GM23338 (cell line): ENCODE measurements at regions not wholly inside any gene's neighbourhood (a gene's known extent, or its start where the extent isn't known, plus 50 kb on each side); places are given as distances from the start of the nearest gene placed in this dataset.
A peak's percentile ranks its signal among the peaks of the same experiment; 100 is the strongest.

Source experiments
- ATAC-seq: fragments of 200-7000 bp; cut with Tn5 transposase; 3 replicates; pipeline ENCODE4 v1.9.1; 2020
- DNase-seq: peaks from one replicate; pipeline ENCODE4 v3.0.0-alpha.2; 2015; ENCODE audit warnings: low spot score
- H2AFZ ChIP-seq: fragments of 200-600 bp; sonication (generic); 2 replicates; pipeline ENCODE4 v1.8.0; 2016; ENCODE audit warnings: antibody characterized with exemption, mild to moderate bottlenecking, moderate library complexity
- H3F3A ChIP-seq: fragments of 200-600 bp; sonication (generic); replicated peaks from 2 replicates; pipeline ENCODE4 v1.8.0; 2017; ENCODE audit warnings: antibody characterized with exemption, mixed run types, low read depth
- H3K27ac ChIP-seq: fragments of 200-600 bp; sonication (generic); 2 replicates; pipeline ENCODE4 v1.6.1; 2016; ENCODE audit warnings: low read depth
- H3K27me3 ChIP-seq: fragments of 200-600 bp; sonication (generic); 2 replicates; pipeline ENCODE4 v1.8.0; 2016; ENCODE audit warnings: mild to moderate bottlenecking, mixed run types, moderate library complexity; ENCODE audit not compliant: insufficient read depth
- H3K36me3 ChIP-seq: fragments of 200-600 bp; sonication (generic); 2 replicates; pipeline ENCODE4 v1.8.0; 2016; ENCODE audit warnings: mild to moderate bottlenecking; ENCODE audit not compliant: insufficient read depth
- H3K4me1 ChIP-seq: fragments of 200-600 bp; sonication (generic); 2 replicates; pipeline ENCODE4 v1.8.0; 2016; ENCODE audit warnings: mild to moderate bottlenecking, moderate library complexity; ENCODE audit not compliant: insufficient read depth
- H3K4me2 ChIP-seq: fragments of 200-600 bp; sonication (generic); 2 replicates; pipeline ENCODE4 v1.7.1; 2017; ENCODE audit warnings: mixed run types
- H3K4me3 ChIP-seq: fragments of 200-600 bp; sonication (generic); 2 replicates; pipeline ENCODE4 v1.6.1; 2016; ENCODE audit warnings: mixed run types
- H3K79me2 ChIP-seq: fragments of 200-600 bp; sonication (generic); replicated peaks from 2 replicates; pipeline ENCODE4 v1.8.0; 2017; ENCODE audit warnings: mild to moderate bottlenecking; ENCODE audit not compliant: insufficient read depth
- H3K9me2 ChIP-seq: fragments of 200-600 bp; sonication (generic); 2 replicates; pipeline ENCODE4 v1.8.0; 2017; ENCODE audit not compliant: insufficient read depth
- H4K20me1 ChIP-seq: fragments of 200-600 bp; sonication (generic); replicated peaks from 2 replicates; pipeline ENCODE4 v1.8.0; 2017; ENCODE audit warnings: mild to moderate bottlenecking; ENCODE audit not compliant: insufficient read depth
- H3K27ac Mint-ChIP-seq: 2 replicates; pipeline ENCODE4 v1.8.0; 2020; ENCODE audit warnings: inconsistent platforms, mild to moderate bottlenecking, moderate library complexity, mixed read lengths
- H3K27me3 Mint-ChIP-seq: 3 replicates; pipeline ENCODE4 v1.8.0; 2022; ENCODE audit warnings: low read depth, mild to moderate bottlenecking, moderate library complexity, mixed read lengths, inconsistent platforms; ENCODE audit not compliant: insufficient read depth, poor library complexity
- H3K36me3 Mint-ChIP-seq: 3 replicates; pipeline ENCODE4 v1.8.0; 2021; ENCODE audit warnings: low read depth, mild to moderate bottlenecking, inconsistent platforms, moderate library complexity, mixed read lengths
- H3K4me1 Mint-ChIP-seq: 3 replicates; pipeline ENCODE4 v1.8.0; 2020; ENCODE audit warnings: mild to moderate bottlenecking, inconsistent platforms, mixed read lengths
- H3K4me3 Mint-ChIP-seq: 3 replicates; pipeline ENCODE4 v1.8.0; 2021; ENCODE audit warnings: moderate library complexity, mild to moderate bottlenecking, inconsistent platforms, mixed read lengths
- H3K9me3 Mint-ChIP-seq: 3 replicates; pipeline ENCODE4 v1.8.0; 2020; ENCODE audit warnings: moderate library complexity, mild to moderate bottlenecking, inconsistent platforms, mixed read lengths
- CREB1 ChIP-seq: fragments of 250-450 bp; sonication (Bioruptor Pico); IDR thresholded peaks from 2 replicates; pipeline ENCODE4 v1.5.0; 2020; ENCODE audit warnings: low read depth, mild to moderate bottlenecking, moderate library complexity
- CTCF ChIP-seq, 2 experiments: fragments of 200-600 bp in 1 of 2; sonication (generic) in 1 of 2; conservative IDR thresholded peaks; 2 replicates each; pipeline versions ENCODE4 v1.5.1 to v1.6.1; 2016 to 2017; ENCODE audit warnings: antibody characterized with exemption in 2 of 2, low read depth in 2 of 2, mild to moderate bottlenecking in 2 of 2, moderate library complexity in 1 of 2
- EZH2 ChIP-seq: fragments of 200-600 bp; sonication (generic); IDR thresholded peaks from one replicate; pipeline ENCODE4 v1.8.0; 2017; ENCODE audit warnings: antibody characterized with exemption, mild to moderate bottlenecking, low read depth; ENCODE audit not compliant: unreplicated experiment
- NANOG ChIP-seq: IDR thresholded peaks from 2 replicates; pipeline ENCODE4 v1.6.1; 2016; ENCODE audit warnings: antibody characterized with exemption, borderline replicate concordance
- REST ChIP-seq: IDR thresholded peaks from one replicate; pipeline ENCODE4 v1.6.1; 2018; ENCODE audit warnings: antibody characterized with exemption; ENCODE audit not compliant: unreplicated experiment
- STAT1 ChIP-seq: IDR thresholded peaks from one replicate; pipeline ENCODE4 v1.6.1; 2016; ENCODE audit warnings: antibody characterized with exemption; ENCODE audit not compliant: unreplicated experiment
- ZNF462 ChIP-seq: fragments of 250-450 bp; sonication (Bioruptor Pico); IDR thresholded peaks from 2 replicates; pipeline ENCODE4 v1.5.0; 2020; ENCODE audit warnings: mild to moderate bottlenecking, moderate library complexity

GRCh38 chr6:140437619-140438345 lies 1063.3 kb upstream of the CITED2 start (continued):
- TF ChIP-seq REST (no peak), EZH2 (no peak)

- Histone ChIP-seq H3K4me2 (no peak overlapping the region), H3K4me3 (no peak overlapping the region), H3K79me2 (no peaks in the 10 kb centered on the region), H3K4me1 (peaks cover 13% of the 10 kb centered on the region), H3K36me3 (no peaks in the 10 kb centered on the region), H3K27ac (peak overlapping the region; percentile 71), H3F3A (no peaks in the 10 kb centered on the region), H4K20me1 (no peaks in the 10 kb centered on the region), H3K27me3 (no peaks in the 10 kb centered on the region), H2AFZ (no peak overlapping the region), H3K9me2 (no peaks in the 10 kb centered on the region; the same call in 1 of the 2 replicates)
- 0 out of 2 replicates have a peak, but pooled peaks have one; percentile 22 for TF ChIP-seq CREB1 (CRISPR knock-in tag)
- TF ChIP-seq NANOG = peak; percentile 60; the same call in 1 of the 2 replicates
- no peak for TF ChIP-seq CTCF (conservative IDR thresholded peaks at IDR 0.05; ENCODE audit: low read depth in 2 of 2)
- TF ChIP-seq ZNF462 (CRISPR knock-in tag) = peak; percentile 96
- TF ChIP-seq STAT1 = no peak
- ATAC-seq (peak; percentile 98), DNase-seq (peak; percentile 83)
- H3K4me3 Mint-ChIP-seq = no peak overlapping the region; the same call in 2 of the 3 replicates
- peaks cover 55% of the 10 kb centered on the region for H3K36me3 Mint-ChIP-seq
- H3K9me3 Mint-ChIP-seq = peaks cover 52% of the 10 kb centered on the region
- peaks cover 9% of the 10 kb centered on the region for H3K27me3 Mint-ChIP-seq
- H3K27ac Mint-ChIP-seq = peak overlapping the region; percentile 87
- H3K4me1 Mint-ChIP-seq = peaks cover 31% of the 10 kb centered on the region
Observed at GRCh38 chr6:140436023-140436811, 1061.8 kb upstream of the CITED2 start.
